ENCODE measurements at regions not wholly inside any gene's neighbourhood (a gene's known extent, or its start where the extent isn't known, plus 50 kb on each side); places are given as distances from the start of the nearest gene placed in this dataset.
"Not testable (repeated sequence)": the region's sequence is repeated elsewhere in the genome, so short reads cannot be mapped to it uniquely, and the experiment has no call there.

DNA sequence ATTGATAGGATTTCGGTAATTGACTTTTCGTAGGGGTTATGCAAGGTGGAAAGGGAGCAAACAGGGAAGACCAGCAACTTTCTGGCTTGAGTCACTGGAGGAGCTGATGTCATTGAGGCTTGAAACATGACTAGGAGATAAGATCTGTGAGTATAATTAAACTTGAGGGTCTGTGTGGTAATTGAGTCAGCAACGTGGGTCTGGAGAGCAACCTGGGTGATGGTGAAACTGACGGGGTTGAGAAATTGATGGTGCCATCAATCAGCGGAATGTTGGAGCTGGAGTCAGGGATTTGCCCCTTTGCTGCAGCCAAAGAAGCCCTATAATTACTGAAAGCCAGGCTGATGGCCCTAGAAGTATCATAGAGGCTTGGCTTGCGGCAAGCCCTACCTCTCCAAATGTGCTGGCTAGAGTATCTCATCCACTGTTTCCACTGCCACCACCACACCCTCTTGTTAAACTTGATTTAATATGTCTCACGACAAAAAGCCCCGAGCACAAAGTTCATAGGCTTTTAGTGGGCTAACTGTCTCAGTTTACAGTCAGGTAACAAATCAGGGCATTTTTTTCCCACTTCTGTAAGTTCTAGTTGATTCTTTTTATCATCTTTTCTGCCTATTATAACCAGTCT is 186.9 kb upstream of the ELAC2 start:
- no peak for DNase-seq

DNA sequence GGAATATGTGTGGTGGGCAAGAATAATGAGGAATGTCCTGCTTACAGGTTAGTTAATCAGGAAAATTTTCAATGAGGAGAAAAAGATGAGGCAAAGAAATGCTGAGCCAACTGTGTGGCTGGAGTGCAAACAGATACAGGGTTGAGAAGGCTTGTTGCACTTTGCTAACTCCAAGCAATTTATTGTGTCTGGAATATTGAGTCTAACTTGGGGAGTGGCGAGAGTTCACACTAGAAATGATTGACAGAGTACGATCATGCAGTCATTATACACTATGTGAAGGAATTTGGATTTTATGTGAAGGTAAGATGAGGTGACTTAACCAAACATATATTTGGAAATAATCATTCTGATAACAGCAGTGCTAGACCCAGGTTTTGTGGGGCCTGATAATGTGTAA is 185.0 kb upstream of the ELAC2 start:
- no peak for DNase-seq

DNA sequence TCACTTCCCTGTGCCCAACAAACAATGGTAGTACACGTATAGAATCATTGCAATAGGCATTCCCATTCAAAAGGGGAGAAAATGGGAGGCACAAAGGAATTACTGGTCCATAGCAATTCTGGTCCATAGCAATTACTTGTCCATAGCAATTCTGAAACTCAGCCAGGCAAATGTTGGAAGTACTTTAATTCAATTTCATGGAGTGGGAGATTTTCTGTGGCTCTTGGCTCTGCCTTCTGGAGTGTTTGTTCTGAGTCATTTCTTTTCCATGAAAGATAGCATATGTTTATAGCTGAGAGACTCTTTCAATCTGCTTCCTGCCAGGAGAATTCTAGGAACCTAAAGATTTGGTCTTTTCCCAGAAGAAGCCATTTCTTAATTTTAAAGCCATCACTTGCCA is 182.8 kb upstream of the ELAC2 start:
- DNase-seq = no peak

DNA sequence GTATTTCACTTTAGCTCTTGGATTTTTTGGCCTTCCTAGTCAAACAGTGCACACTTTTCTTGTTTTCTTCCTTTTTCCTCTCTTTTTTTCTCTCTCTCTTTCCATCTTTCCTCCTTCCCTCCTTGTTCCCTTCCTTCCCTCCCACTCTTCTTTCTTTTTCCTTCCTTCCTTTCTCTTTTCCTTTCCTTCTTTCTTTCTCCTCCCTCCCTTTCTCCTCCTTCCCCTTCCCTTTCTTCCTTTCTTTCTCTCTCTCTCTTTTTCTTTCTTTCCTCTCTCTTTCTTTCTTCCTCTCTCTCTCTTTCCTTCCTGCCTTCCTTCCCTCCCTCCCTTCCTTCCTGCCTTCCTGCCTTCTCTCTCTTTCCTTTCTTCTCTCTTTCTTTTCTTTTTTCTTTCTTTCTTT is 181.6 kb upstream of the ELAC2 start:
- DNase-seq = no peak

DNA sequence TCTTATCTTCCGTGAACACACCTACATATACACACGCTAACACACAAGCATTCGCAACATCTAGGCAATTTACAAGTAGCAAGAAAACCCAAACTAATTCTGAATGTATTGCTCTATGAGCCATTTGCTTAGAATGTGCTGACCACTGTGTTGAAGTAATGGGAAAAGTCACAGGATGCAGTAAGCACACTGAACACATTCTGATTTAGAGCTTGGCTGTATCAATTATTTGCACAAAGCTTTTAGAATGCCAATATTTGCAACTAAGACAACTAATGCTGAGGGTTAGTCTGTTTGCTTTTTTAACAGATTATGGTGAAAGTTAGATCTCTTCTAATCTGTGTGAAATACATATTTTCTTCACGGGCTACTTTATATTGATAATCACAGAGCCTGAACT is 179.8 kb upstream of the ELAC2 start:
- no peak for DNase-seq

DNA sequence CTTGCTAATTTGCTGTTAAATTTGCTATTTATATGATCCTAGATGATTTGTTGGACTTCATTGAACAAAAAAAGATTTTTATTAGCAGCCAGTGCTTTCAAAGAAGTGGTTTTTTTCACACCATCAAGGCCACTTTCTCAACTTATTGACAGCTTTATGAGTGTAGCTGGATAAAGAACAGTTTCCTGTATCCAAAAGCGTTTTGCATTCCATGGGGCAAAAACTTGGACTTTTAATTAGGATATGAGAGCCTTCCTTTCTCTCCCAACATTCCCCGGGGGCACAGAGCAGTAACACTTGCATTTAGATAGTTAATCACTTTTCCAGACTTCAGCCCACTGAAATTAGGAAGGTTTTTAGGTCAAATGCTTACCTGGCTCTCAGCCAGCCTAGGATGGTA is 177.1 kb upstream of the ELAC2 start:
- no peak for DNase-seq

DNA sequence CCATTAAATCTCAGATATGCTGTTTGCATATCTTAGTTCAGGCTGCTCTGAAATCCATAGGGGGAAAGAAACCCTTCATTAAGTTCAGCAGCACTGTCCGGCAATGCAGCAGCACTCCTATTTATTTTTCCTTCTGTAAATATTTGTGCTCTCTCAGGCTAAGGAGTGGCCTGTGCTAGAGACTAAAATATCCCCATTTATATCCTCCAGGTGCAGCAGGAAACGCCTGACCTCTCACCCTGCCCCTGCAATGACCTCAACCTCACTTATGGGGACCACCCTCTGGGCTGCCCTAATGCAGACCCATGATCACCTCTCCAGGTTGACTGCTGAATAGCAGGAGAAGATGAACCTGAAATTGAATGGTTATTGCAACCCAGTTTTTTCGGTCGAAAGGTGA is 165.0 kb upstream of the ELAC2 start:
- no peak for DNase-seq

DNA sequence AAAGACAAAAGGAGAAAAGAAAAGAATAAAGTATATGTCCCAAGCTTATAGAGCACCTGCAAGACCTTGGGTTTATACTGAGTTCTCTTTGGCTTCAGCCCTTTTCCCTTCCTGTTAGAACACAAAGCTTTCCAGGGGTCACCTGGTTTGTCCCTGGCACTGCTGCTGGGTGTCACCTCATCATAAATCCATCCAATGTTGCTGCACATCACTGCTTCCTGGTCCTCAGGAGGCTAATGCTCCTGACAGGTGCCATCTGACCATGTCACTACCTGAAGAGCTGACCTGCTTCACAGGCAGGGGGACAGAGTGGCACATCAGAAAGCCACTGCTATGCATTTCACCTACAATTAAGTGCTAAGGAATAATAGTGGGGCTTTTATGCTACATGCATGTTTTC is 164.6 kb upstream of the ELAC2 start:
- no peak for DNase-seq

DNA sequence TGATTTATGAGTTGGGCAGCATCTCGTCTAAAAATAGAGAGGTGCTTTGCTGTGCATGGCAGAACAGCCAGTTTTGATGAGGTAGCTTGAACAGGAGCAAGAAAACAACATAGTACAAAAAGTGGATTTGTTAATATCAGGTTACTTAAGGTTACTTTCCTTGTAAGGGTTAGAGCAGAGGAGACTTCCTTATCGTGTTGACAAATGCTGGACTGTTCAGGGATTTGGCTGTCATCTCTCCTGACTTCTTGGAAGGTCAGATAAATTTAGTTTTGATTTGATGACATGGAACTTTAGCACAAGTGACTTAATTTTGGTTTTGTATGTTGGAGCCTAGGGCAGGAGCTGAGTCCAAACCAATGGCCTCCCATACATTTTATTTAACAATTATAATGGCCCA is 163.9 kb upstream of the ELAC2 start:
- no peak for DNase-seq

DNA sequence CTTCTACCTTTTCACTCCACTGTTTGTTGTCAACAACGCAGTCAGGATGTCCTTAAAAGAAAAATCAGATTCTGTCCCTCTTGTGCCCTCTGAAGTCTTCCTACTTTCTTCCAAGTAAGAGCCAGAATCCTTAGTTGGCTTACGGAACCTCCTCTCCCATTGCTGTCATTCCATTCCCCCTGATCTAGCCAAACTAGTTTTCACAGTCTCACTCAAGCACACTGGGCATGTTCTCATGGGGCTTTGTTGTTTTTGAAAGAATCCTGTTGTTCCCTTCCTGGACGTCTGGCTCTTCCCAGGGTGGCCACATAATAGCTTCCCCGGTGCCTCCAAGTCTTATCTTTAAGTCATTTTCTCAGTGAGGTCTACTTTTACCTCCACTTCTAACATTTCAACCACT is 158.6 kb upstream of the ELAC2 start:
- DNase-seq = no peak

DNA sequence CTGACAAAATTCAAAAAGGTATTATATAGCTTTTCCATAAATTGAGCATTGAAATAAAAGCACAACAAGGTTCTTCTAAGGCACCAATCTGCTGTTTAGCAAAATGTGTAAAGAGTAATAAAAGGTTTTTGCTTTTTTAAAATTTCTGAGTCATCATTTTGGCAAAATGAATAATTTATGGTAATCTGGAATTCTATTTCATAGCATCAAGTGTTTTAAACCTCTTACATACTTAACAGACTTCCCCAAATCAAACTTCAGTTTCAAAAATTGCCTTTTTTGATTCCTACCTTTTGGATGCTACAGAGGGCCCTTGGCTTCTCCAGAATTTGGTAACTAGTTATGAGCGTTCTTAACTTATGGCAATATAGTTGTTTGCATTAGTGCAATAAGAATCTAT is 154.0 kb upstream of the ELAC2 start:
- DNase-seq = no peak

DNA sequence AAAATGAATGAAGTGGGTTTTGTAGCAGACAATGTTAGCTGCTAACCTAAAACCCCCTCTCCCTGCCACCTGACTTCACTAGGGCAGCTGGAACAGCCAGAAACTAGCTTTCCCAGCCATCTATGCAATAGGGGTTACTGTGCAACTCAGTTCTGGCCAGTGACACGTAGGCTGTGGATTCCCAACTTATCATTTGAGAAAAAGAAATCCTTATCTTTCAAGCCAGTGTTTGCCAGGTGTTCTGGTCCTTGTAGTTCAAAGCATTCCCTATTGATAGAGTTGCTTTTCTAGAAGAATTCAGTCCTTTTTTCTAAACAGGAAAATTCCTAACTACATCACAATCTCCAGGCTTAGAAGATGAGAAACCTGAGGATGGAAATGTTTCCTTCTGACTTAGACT is 144.5 kb upstream of the ELAC2 start:
- DNase-seq = no peak

DNA sequence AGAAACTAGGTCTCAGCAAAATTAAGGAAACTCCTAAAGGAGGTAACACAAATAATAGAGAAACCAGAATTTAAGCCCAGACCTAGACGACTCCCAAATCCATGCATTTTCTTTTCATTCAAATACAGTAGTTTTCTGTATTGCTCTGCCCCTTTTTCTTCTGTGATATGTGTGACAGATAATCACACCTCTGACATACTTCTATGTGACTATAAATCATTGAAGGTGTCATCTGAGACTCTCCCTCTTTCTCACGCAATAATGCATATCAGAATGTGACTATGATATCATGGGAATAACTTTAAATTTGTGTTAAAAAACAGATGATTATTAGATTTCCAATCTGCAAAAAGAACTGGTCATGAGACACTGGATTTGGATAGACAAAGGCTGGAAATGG is 143.0 kb upstream of the ELAC2 start:
- DNase-seq = no peak

DNA sequence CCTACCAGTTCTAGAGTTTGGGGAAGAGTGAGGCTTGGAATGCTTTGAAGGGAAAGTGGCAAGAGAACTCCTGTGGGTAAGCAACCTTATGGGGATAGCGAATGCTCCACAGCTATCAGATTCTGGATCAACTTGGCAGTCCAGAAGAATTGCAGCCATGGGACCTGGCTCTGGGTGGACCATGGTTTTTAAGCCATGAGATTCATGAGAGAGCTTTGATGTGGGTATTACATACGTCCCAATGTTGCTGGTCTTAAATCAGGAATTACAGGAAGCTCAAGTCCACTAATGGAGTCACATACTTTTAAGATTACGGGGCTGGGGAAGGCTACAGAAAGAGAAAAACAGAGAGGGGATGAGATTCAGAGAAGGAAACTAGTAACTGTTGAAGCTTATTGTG is 142.5 kb upstream of the ELAC2 start:
- no peak for DNase-seq

DNA sequence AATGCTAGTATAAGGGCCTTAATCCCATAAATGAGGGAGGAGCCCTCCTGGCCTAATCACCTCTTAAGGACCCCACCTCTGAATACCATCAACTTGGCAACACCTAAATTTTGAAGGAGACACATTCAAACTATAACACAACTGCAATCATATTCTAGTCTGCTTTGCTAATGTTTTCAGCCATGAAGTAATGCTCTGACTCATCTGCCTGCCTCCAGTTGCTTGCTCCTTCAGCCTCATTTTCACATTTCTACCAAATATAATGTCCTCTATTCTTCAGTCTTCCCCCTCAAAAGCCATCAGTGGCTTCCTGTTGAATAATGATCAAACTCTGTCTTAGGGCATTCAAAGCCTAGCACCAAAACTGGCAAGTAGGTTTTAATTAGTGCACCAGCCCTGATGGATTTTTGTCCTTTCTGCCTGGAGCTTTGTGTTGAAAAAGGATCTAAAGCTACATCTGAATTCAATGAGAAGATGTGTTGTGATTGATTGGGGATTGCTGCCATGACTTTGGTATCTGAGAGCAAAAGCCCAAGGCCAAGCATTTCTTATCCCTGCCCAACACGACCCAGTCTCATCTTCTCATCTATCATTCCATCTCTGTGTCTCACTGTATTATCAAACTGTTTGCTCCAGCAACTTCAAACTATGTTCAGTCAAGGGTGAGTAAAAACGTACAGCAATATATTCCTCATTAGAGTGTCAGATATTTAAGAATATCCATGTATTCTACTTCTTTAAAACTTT is 140.8 kb upstream of the ELAC2 start:
- DNase-seq = no peak

DNA sequence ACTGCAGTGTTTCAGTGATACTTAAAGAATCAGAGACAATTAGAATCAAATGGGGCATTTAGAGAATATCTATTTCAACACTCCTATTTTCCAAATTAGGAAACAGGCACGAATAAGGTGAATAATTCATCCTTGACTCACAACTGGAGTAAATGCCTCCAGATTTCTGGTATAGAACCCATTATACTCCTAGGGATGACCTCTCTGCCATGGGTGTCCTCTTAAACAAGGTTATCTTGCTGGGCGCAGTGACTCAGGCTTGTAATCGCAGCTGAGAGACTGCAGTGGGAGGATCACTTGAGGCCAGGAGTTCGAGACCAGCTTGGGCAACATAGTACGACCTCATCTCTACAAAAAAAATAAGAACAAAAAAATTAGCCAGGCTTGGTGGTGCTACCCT is 139.8 kb upstream of the ELAC2 start:
- DNase-seq = no peak

DNA sequence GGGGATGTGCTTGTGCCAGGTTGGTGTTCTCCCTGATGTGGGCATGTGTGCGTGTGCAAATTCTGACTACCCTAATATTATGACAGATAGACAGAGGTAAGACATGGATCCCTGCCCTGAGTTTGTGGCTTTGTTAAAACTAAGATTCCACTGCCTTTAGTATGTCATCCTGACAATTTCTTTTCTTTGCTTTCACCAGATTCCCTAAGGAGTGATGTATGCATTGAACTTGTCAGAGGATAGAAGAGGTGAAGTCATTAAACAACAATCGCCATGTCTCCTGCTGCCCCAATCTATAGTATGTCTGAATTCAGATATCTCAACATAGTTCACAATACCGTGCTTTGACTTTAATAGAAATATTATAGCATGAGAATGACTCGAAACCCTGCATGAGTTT is 137.1 kb upstream of the ELAC2 start:
- DNase-seq = no peak

DNA sequence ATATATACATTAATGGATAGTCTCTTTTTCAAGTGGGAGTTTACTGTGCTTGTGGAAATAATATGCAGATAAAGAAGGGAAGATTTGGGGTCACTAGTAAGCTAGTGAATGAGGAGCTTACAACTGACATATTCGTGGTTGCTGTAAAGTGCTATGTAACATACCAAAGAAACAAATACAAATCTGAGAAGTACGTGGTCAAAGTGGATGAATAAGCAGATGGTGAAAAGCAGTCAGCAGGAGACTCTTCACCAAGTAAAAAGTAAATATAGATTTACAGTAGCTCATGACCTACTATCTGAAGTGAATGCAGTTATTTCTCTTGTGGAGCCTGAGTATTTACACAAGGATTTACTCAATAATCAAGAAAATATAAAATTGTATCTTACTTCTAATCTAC is 136.6 kb upstream of the ELAC2 start:
- DNase-seq = no peak

DNA sequence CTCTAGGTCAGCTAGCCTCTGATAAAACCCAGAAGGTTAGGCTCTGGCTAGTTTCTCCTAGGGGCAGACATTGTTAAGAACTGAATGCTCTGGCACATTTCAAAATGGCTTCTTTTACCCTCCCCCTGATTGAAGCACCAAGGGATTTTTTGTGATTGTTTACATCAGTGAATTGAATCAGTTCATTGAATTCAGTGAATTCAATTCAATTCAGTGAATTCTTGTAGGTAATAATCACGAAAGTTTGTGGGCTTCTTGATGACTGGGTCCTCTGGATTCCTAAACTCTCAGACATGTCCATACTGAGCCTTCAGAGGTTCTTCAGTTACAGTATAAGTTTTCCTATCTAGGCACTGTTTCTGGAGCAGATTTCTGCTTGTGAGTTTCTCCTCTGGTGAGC is 135.2 kb upstream of the ELAC2 start:
- DNase-seq = no peak

DNA sequence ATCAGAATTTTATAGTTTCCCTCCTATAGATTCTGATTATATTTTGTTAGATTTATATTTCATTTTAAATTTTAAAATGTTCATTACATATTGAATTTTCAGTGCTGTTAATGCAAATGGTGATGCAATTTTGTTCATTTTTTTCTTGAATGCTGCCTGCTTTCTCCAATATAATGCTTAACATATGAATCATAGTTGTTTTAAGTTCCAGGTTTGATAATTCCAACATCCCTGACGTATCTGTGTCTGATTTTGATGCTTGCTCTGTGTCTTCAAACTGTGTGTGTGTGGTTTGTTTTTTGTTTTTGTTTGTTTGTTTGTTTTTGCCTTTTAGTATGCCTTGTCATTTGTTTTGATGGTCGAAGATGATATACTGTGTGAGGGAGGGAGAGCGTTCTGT is 134.7 kb upstream of the ELAC2 start:
- DNase-seq = no peak

DNA sequence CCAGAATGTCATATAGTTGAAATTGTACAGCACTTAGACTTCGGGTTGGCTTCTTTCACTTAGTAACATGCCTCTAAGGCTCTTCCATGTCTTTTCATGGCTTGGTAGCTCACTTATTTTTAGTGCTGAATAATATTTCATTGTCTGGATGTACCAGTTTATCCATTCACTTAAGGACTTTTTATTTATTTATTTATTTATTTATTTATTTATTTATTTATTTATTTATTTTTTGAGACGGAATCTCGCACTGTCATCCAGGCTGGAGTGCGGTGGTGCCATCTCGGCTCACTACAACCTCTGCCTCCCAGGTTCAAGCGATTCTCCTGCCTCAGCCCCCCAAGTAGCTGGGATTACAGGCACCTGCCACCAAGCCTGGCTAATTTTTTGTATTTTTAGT is 132.9 kb upstream of the ELAC2 start:
- DNase-seq = not testable (repeated sequence)

DNA sequence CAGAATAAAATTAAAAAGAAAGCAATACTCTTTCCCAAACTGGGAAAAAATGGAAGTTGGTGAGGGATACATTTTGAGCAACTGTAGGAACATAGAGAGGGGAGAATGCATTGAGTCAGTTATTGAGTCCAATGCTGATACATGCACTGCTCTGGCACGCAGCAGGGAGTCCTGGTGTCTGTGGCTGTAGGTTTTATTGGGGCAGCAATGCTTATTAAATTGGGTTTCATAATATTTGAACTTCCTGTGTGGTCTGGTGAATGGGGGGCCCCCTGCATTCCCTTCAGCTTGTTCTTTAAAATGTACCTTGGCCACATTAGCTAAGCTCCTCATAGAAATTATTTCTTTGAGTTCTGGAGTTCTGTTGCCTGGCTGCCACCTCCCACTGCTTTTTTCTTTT is 125.2 kb upstream of the ELAC2 start:
- DNase-seq = no peak

DNA sequence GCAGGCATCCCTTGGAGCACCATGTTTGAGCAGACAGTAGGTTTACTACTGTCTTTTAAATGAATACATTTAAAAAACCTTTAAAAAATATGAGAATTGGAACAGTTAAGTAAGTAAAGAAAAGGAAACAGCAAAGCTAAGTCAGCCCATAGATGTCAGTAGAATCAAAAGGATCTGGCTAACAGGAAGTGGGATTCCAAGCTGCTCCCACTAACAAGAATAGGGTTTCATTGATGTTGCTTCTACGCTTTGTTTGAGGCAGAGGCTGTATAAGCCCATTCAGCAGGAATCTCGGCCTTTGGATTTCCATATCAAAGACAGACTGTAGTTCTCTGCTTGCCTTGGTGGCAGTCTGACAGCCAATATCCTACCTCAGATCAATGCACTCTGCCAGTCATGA is 122.9 kb upstream of the ELAC2 start:
- DNase-seq = no peak

DNA sequence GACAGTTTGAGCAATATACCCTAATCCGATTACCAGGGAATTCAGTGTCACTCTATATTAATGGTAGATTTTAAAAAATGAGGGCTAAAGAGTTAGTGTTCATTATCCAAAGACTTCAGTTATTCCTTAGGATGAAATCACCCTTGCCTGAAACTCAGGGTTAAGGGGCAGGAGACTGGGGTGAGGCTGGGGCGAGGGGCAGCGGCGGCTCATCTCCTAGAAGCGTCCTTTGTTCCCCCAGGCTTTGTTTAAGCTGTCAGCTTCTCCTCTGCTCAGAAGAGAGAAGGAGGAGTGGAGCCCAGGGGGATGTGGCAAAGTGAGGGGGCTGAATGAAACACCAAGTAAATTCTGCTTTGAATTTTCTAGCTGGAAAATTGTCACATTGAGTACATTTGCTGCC is 117.7 kb upstream of the ELAC2 start:
- no peak for DNase-seq

DNA sequence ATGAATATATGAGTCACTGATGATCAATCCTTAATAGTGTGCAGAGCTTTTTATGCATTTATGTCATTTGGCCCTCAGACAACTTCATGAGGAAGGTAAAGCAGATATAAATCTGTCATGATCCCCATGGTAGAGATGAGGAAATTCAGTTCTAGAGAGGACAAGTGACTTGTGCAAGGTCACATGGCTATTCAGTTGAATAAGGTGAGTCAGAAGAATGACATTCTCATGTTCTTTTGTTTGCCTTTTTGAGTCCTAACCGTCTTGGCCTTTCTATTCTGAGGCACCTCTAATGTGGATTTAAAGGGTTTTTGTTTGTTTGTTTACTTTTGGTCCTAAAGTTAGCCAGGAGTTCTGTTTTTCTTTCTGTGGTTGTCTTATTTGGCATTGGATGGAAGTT is 116.2 kb upstream of the ELAC2 start:
- DNase-seq = no peak

Measured in activated T-cell treated with anti-CD3 and anti-CD28 coated beads, Interleukin-2, amount 50 U/mL, for 48 hours (primary cell).